HepG2 (cell line): ENCODE measurements at regions not wholly inside any gene's neighbourhood (a gene's known extent, or its start where the extent isn't known, plus 50 kb on each side); places are given as distances from the start of the nearest gene placed in this dataset.

ENCODE experiments used
- ATF1 ChIP-seq: IDR thresholded peaks from 2 replicates; pipeline ENCODE4 v1.6.1; 2016; ENCODE audit warnings: mild to moderate bottlenecking, control low read depth
- ATM ChIP-seq: fragments of 450-650 bp; IDR thresholded peaks from 2 replicates; pipeline ENCODE4 v1.7.1; 2017; ENCODE audit warnings: mild to moderate bottlenecking, borderline replicate concordance
- BCLAF1 ChIP-seq: fragments of 450-650 bp; IDR thresholded peaks from 2 replicates; pipeline ENCODE4 v1.6.1; 2017; ENCODE audit warnings: mild to moderate bottlenecking
- HCFC1 ChIP-seq: fragments of 150-350 bp; IDR thresholded peaks from 2 replicates; pipeline ENCODE4 v1.6.1; 2014; ENCODE audit warnings: low read depth, low read length
- KAT7 ChIP-seq: IDR thresholded peaks from 2 replicates; pipeline ENCODE4 v1.6.1; 2018; ENCODE audit warnings: borderline replicate concordance, missing compliant biosample characterization
- ONECUT2 ChIP-seq: sonication (generic); formaldehyde crosslinking; IDR thresholded peaks from 2 replicates; pipeline ENCODE4 v1.4.0; 2020; ENCODE audit warnings: missing genetic modification reagents
- RERE ChIP-seq: IDR thresholded peaks from 2 replicates; pipeline ENCODE4 v1.6.1; 2016; ENCODE audit warnings: low read depth, missing genetic modification reagents, missing compliant biosample characterization
- WIZ ChIP-seq: sonication (generic); formaldehyde crosslinking; IDR thresholded peaks from 2 replicates; pipeline ENCODE4 v1.5.1; 2020; ENCODE audit warnings: mild to moderate bottlenecking, missing genetic modification reagents
- ZNF232 ChIP-seq: sonication (generic); formaldehyde crosslinking; IDR thresholded peaks from 2 replicates; pipeline ENCODE4 v1.4.0; 2020; ENCODE audit warnings: missing genetic modification reagents, borderline replicate concordance
- ZNF263 ChIP-seq: sonication (generic); formaldehyde crosslinking; IDR thresholded peaks from 2 replicates; pipeline ENCODE4 v1.4.0; 2020; ENCODE audit warnings: missing genetic modification reagents
- ZNF362 ChIP-seq: sonication (generic); formaldehyde crosslinking; IDR thresholded peaks from 2 replicates; pipeline ENCODE4 v1.4.0; 2020; ENCODE audit warnings: missing genetic modification reagents, mild to moderate bottlenecking, borderline replicate concordance
- ZNF432 ChIP-seq: sonication (generic); formaldehyde crosslinking; IDR thresholded peaks from 2 replicates; pipeline ENCODE4 v1.5.0; 2020; ENCODE audit warnings: missing genetic modification reagents, mild to moderate bottlenecking, borderline replicate concordance
- TF ChIP-seq, protein P1 (sequence below): fragments of 450-650 bp; IDR thresholded peaks from 2 replicates; pipeline ENCODE4 v1.6.1; 2017

DNA sequence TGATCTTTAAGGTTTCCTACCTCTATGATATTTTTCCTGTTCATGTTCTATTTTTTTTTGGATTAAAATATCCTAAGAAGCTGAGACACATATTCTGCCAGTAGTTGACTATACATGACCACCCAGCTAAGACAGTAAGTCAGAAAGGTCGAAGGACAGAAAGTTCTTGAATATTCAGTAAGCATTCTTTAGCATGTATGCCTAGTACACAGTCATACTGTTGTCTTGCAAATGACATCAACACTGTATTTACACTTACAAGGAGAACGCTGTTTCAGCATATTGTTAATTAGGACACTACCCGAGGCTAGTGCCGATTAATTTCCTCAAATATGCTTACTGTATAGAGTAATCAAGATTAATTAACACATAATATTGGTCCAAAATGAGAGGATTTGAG is 300.6 kb downstream of the STIM2 start (continued):
- TF ChIP-seq, protein P1, sequence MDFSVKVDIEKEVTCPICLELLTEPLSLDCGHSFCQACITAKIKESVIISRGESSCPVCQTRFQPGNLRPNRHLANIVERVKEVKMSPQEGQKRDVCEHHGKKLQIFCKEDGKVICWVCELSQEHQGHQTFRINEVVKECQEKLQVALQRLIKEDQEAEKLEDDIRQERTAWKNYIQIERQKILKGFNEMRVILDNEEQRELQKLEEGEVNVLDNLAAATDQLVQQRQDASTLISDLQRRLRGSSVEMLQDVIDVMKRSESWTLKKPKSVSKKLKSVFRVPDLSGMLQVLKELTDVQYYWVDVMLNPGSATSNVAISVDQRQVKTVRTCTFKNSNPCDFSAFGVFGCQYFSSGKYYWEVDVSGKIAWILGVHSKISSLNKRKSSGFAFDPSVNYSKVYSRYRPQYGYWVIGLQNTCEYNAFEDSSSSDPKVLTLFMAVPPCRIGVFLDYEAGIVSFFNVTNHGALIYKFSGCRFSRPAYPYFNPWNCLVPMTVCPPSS: no peak
- no peak for TF ChIP-seq ATF1 (CRISPR knock-in tag)
- TF ChIP-seq ZNF232 (CRISPR knock-in tag): no peak
- TF ChIP-seq BCLAF1: no peak
- no peak for TF ChIP-seq KAT7 (CRISPR knock-in tag)
- TF ChIP-seq RERE (CRISPR knock-in tag): no peak
- TF ChIP-seq ONECUT2 (CRISPR knock-in tag): no peak
- TF ChIP-seq ZNF432 (CRISPR knock-in tag): no peak
- no peak for TF ChIP-seq ZNF263 (CRISPR knock-in tag)
- no peak for TF ChIP-seq ZNF362 (CRISPR knock-in tag)
- TF ChIP-seq ATM: no peak
- TF ChIP-seq WIZ (CRISPR knock-in tag): no peak
- no peak for TF ChIP-seq HCFC1
- TF ChIP-seq, all 625 proteins: peak for 0
